ENCODE measurements at regions not wholly inside any gene's neighbourhood (a gene's known extent, or its start where the extent isn't known, plus 50 kb on each side); places are given as distances from the start of the nearest gene placed in this dataset.

DNA sequence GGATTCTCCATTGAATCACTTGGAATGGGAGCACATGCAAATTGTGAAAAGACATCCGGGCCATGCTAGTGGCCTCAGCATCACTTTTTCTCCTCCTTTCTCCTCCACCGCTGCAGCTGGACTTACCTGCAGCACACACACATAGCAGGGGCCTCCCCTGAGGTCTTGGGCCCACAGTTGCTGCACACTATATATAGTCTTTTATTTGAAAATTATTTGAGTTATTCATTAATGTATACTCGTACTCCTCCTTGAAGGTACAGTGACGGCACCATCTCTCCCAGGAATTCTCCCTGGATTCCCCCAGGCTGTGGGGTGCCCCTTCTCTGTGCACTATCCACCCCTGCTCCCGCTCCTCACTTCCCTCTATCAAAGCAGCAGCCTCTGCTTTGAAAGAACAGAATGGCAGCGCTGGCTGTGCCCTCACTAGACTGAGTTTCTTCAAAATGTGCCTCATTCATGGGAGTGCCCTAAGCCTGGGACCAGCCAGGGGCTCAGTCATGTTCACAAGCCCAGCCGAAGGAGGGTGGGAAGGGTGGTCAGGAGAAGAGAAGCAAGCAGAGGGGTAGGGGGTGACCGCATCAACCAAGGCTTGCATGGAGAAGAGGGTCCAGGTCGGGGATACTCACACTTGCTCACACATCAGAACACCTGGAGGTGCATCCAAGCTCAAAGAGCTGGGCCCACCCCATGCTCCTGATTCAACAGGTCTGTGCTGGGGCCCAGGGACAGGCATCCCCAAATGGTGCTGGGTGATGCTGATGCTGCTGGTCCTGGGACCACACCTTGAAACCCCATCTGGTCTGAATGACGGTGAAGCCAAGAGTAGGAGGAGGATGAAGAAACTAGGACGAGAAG is 156.2 kb upstream of the ZMIZ1 start:
- H3K4me3 ChIP-seq (ENCODE audit: low read depth, low read length, poor library complexity, severe bottlenecking), result no peak overlapping the region
- intact Hi-C loops (cut with micrococcal nuclease; ENCODE audit: unreplicated experiment), result no loop called here
- TF ChIP-seq, protein P1, sequence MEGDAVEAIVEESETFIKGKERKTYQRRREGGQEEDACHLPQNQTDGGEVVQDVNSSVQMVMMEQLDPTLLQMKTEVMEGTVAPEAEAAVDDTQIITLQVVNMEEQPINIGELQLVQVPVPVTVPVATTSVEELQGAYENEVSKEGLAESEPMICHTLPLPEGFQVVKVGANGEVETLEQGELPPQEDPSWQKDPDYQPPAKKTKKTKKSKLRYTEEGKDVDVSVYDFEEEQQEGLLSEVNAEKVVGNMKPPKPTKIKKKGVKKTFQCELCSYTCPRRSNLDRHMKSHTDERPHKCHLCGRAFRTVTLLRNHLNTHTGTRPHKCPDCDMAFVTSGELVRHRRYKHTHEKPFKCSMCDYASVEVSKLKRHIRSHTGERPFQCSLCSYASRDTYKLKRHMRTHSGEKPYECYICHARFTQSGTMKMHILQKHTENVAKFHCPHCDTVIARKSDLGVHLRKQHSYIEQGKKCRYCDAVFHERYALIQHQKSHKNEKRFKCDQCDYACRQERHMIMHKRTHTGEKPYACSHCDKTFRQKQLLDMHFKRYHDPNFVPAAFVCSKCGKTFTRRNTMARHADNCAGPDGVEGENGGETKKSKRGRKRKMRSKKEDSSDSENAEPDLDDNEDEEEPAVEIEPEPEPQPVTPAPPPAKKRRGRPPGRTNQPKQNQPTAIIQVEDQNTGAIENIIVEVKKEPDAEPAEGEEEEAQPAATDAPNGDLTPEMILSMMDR (conservative IDR thresholded peaks at IDR 0.05; ENCODE audit: low read length), result no peak
- no peak for TF ChIP-seq EZH2phosphoT487 (IDR thresholded peaks at IDR 0.05; ENCODE audit: borderline replicate concordance, low read depth, low read length)
- H3K4me2 ChIP-seq (ENCODE audit: low read length), result 0 out of 2 replicates have a peak overlapping the region, but pooled peaks have one; percentile 58
- H3K9me3 ChIP-seq (ENCODE audit: low read length), result no peaks in the 10 kb centered on the region
- no peaks in the 10 kb centered on the region for H3K9me2 ChIP-seq (ENCODE audit: insufficient read depth, low read length)
- H3K4me1 ChIP-seq (ENCODE audit: insufficient read depth, low read length, poor library complexity, severe bottlenecking), result peaks cover 35% of the 10 kb centered on the region
- CTCF ChIA-PET (ENCODE audit: unreplicated experiment), result no interaction called here
- no TSS peak for BruUV-seq (replicated peaks)
- no peak overlapping the region for H2AFZ ChIP-seq (ENCODE audit: low read length)
- no peaks in the 10 kb centered on the region for H3K79me2 ChIP-seq (ENCODE audit: insufficient read depth, low read depth, low read length)
- no peaks in the 10 kb centered on the region for H3K36me3 ChIP-seq (ENCODE audit: insufficient read depth, low read length)
- POLR2A ChIA-PET, result no interaction called here
- H3K27ac ChIP-seq (ENCODE audit: low read depth, low read length, poor library complexity, severe bottlenecking), result no peak overlapping the region
- no peaks in the 10 kb centered on the region for H4K20me1 ChIP-seq (ENCODE audit: insufficient read depth, low read length)
- no peak for DNase-seq (ENCODE audit: low spot score)

DNA sequence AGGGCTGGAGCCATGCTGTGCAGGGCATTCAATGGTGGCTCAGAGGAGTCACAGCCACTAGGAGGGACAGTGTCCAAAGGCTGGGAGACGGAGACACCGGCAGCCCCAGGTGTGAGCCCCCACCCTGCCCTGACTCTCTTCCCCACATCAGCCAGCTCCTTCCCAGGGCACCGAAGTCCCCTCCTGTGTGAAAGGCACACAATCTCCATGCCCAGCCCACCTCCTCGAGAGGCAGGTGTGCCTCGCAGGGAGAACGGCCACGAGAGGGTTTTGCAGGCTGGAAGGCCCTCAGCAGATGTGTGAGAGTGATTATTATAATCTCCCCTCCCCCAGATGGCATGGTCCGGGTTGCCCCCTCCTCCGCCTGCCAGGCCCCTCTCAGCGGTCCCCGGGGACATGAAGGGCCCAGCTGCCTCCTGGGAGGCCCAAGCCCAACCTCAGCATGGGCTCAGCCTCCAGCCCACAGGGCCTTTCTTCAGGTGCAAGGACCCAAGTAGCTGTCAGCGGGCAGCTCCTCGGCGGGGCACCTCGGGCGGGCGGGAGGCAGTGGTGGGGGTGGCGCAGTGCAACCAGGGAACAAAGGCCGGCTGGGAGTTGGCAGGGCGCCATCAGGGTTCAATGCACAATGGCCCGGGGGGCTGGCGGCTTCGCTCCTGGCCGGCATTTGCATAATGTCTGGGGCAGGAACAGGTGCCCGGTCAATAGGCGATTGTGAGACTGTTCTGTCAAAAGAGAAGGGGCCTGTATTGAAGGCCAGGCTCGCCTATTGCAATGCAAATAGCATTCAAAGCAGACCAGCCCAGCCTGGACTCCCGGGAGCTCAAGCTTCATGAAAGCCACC is 155.3 kb upstream of the ZMIZ1 start:
- H3K4me3 ChIP-seq (ENCODE audit: low read depth, low read length, poor library complexity, severe bottlenecking), result no peak overlapping the region
- peak overlapping the region; percentile 58 for H3K4me2 ChIP-seq (ENCODE audit: low read length)
- H2AFZ ChIP-seq (ENCODE audit: low read length), result no peak overlapping the region
- ChIA-PET POLR2A (interaction anchor here (0.7 kb wide), 1 partner anchor 247 kb away, joined by 3 read pairs; no protein-coding TSS in a partner anchor), CTCF (ENCODE audit: unreplicated experiment) (interaction anchor here (0.7 kb wide), 1 partner anchor 339 kb away, joined by 5 read pairs; no protein-coding TSS in a partner anchor)
- peaks cover 35% of the 10 kb centered on the region for H3K4me1 ChIP-seq (ENCODE audit: insufficient read depth, low read length, poor library complexity, severe bottlenecking)
- H3K79me2 ChIP-seq (ENCODE audit: insufficient read depth, low read depth, low read length), result no peaks in the 10 kb centered on the region
- no peak overlapping the region for H3K27ac ChIP-seq (ENCODE audit: low read depth, low read length, poor library complexity, severe bottlenecking)
- H3K9me3 ChIP-seq (ENCODE audit: low read length), result no peaks in the 10 kb centered on the region
- intact Hi-C loops (cut with micrococcal nuclease; ENCODE audit: unreplicated experiment), result no loop called here
- TF ChIP-seq, protein P1 (conservative IDR thresholded peaks at IDR 0.05; ENCODE audit: low read length), result no peak
- TF ChIP-seq EZH2phosphoT487 (IDR thresholded peaks at IDR 0.05; ENCODE audit: borderline replicate concordance, low read depth, low read length), result no peak
- no peaks in the 10 kb centered on the region for H3K9me2 ChIP-seq (ENCODE audit: insufficient read depth, low read length)
- H4K20me1 ChIP-seq (ENCODE audit: insufficient read depth, low read length), result no peaks in the 10 kb centered on the region
- DNase-seq (ENCODE audit: low spot score), result peak; percentile 58
- H3K36me3 ChIP-seq (ENCODE audit: insufficient read depth, low read length), result no peaks in the 10 kb centered on the region
- no TSS peak for BruUV-seq (replicated peaks)

All from OCI-LY7 (cell line).